ENCODE measurements at regions not wholly inside any gene's neighbourhood (a gene's known extent, or its start where the extent isn't known, plus 50 kb on each side); places are given as distances from the start of the nearest gene placed in this dataset.

DNA sequence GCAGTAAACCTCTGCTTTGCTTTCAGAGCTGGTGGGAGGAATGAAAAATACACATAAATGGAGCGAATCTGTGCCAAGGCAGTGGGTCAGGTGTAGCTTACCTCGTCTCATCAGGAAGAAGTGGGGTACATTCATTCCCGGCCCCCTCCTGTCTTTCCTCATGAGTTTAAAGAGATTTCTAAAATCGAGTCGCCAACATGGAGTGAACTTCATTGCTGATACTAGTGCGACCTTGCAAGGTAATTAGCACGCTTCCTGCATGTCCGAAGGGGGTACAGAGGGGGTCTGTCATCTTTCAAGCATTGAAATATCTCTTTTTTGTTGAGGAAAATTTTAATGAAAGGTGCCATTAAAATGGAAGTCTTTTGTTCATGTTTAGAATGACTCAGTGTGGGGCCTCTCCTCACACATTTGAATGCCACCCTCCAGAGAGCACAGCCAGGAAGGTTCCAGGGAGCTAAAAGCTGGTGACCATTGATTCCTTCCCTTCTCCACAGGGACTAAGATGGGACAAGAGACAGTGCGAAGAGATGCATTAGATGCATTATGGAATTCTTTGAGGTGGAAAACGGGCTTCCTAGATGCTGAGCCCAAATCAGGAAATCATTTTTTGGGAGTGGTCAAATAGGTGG lies 114.2 kb downstream of the IRX1 start:
- Histone ChIP-seq H3K27me3 (ENCODE audit: control insufficient read depth, insufficient read depth, low read length) (no peaks in the 10 kb centered on the region), H3K4me1 (ENCODE audit: control insufficient read depth in 2 of 3, insufficient read depth in 2 of 3, low read depth in 1 of 3, low read length in 3 of 3) (no peaks in the 10 kb centered on the region), H3K9ac (ENCODE audit: low read length in 3 of 3) (no peak overlapping the region), H3K9me3 (ENCODE audit: control insufficient read depth in 2 of 3, insufficient read depth in 1 of 3, low read length in 3 of 3) (no peaks in the 10 kb centered on the region), H3K4me3 (ENCODE audit: low read length in 3 of 3) (no peak overlapping the region), H3K27ac (ENCODE audit: low read depth in 2 of 2, low read length in 2 of 2) (no peak overlapping the region), H3K36me3 (ENCODE audit: control insufficient read depth in 2 of 3, insufficient read depth in 3 of 3, low read length in 3 of 3) (no peaks in the 10 kb centered on the region)
- DNase-seq (no peak), FAIRE-seq (no peak)
- intact Hi-C loops (cut with DNase I), result no loop called here
- TF ChIP-seq, protein P1, sequence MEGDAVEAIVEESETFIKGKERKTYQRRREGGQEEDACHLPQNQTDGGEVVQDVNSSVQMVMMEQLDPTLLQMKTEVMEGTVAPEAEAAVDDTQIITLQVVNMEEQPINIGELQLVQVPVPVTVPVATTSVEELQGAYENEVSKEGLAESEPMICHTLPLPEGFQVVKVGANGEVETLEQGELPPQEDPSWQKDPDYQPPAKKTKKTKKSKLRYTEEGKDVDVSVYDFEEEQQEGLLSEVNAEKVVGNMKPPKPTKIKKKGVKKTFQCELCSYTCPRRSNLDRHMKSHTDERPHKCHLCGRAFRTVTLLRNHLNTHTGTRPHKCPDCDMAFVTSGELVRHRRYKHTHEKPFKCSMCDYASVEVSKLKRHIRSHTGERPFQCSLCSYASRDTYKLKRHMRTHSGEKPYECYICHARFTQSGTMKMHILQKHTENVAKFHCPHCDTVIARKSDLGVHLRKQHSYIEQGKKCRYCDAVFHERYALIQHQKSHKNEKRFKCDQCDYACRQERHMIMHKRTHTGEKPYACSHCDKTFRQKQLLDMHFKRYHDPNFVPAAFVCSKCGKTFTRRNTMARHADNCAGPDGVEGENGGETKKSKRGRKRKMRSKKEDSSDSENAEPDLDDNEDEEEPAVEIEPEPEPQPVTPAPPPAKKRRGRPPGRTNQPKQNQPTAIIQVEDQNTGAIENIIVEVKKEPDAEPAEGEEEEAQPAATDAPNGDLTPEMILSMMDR (IDR thresholded peaks at IDR 0.05; ENCODE audit: borderline replicate concordance, extremely low read depth, insufficient read depth), result no peak

DNA sequence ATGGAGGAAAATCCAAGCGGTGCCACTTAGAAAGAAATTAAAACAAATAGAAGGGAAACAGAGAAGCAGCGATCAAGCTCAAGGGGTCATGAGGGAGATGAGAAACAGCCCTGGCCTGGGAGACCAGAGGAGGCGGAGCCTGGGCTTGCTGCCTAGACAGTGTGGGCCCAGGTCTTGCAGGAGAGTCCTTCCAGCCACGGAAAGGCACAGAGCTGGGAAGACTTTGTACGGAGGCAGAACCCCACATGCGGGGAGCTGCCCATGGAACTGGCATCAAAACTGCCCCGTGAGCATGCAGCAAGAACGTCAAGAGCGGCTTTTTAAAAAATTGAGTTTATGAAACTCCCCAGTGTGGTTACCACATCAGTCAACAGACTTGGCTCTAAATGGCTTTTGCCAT lies 119.4 kb downstream of the IRX1 start:
- DNase-seq (no peak), FAIRE-seq (no peak)
- TF ChIP-seq, protein P1 (IDR thresholded peaks at IDR 0.05; ENCODE audit: borderline replicate concordance, extremely low read depth, insufficient read depth), result no peak
- Histone ChIP-seq H3K9ac (ENCODE audit: low read length in 3 of 3) (no peak overlapping the region), H3K4me3 (ENCODE audit: low read length in 3 of 3) (no peak overlapping the region), H3K4me1 (ENCODE audit: control insufficient read depth in 2 of 3, insufficient read depth in 2 of 3, low read depth in 1 of 3, low read length in 3 of 3) (no peaks in the 10 kb centered on the region), H3K27me3 (ENCODE audit: control insufficient read depth, insufficient read depth, low read length) (no peaks in the 10 kb centered on the region), H3K27ac (ENCODE audit: low read depth in 2 of 2, low read length in 2 of 2) (no peak overlapping the region), H3K36me3 (ENCODE audit: control insufficient read depth in 2 of 3, insufficient read depth in 3 of 3, low read length in 3 of 3) (no peaks in the 10 kb centered on the region), H3K9me3 (ENCODE audit: control insufficient read depth in 2 of 3, insufficient read depth in 1 of 3, low read length in 3 of 3) (peaks cover 0 to 2% (median 2%) of the 10 kb centered on the region in 3 donors)
- intact Hi-C loops (cut with DNase I), result no loop called here

DNA sequence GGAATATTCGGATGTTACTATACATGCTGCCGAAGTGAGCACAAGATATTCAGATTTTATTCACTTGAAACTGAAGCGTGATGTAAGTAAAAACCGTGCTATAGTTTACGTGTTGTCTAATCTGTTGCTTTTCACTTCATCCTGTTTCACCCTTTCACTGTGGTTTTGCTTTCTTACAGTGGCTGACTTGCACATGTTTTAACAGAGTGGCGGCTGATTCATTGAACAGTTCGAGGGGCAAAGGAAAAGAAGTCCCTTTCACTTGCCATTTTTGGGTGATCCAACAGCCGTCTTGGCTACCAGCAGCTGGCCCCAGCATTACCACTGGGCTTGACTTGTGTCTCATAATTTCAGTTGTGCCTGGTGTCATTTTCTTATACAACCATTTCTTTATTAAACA lies 134.0 kb downstream of the IRX1 start:
- DNase-seq (no peak), FAIRE-seq (no peak)
- Histone ChIP-seq H3K27me3 (ENCODE audit: control insufficient read depth, insufficient read depth, low read length) (no peaks in the 10 kb centered on the region), H3K4me3 (ENCODE audit: low read length in 3 of 3) (no peak overlapping the region), H3K27ac (ENCODE audit: low read depth in 2 of 2, low read length in 2 of 2) (no peak overlapping the region), H3K36me3 (ENCODE audit: control insufficient read depth in 2 of 3, insufficient read depth in 3 of 3, low read length in 3 of 3) (no peaks in the 10 kb centered on the region), H3K9me3 (ENCODE audit: control insufficient read depth in 2 of 3, insufficient read depth in 1 of 3, low read length in 3 of 3) (no peaks in the 10 kb centered on the region), H3K4me1 (ENCODE audit: control insufficient read depth in 2 of 3, insufficient read depth in 2 of 3, low read depth in 1 of 3, low read length in 3 of 3) (no peaks in the 10 kb centered on the region), H3K9ac (ENCODE audit: low read length in 3 of 3) (no peak overlapping the region)
- intact Hi-C loops (cut with DNase I), result no loop called here
- TF ChIP-seq, protein P1 (IDR thresholded peaks at IDR 0.05; ENCODE audit: borderline replicate concordance, extremely low read depth, insufficient read depth), result no peak

- FAIRE-seq, result no peak
- intact Hi-C loops (cut with DNase I), result no loop called here
- no peaks in the 10 kb centered on the region for H3K4me1 ChIP-seq (ENCODE audit: control insufficient read depth in 2 of 3, insufficient read depth in 2 of 3, low read depth in 1 of 3, low read length in 3 of 3)
- no peaks in the 10 kb centered on the region for H3K36me3 ChIP-seq (ENCODE audit: control insufficient read depth in 2 of 3, insufficient read depth in 3 of 3, low read length in 3 of 3)
- DNase-seq, result no peak
- TF ChIP-seq, protein P1 (IDR thresholded peaks at IDR 0.05; ENCODE audit: borderline replicate concordance, extremely low read depth, insufficient read depth), result no peak
- H3K27me3 ChIP-seq (ENCODE audit: control insufficient read depth, insufficient read depth, low read length), result no peaks in the 10 kb centered on the region
- no peak overlapping the region for H3K9ac ChIP-seq (ENCODE audit: low read length in 3 of 3)
- no peak overlapping the region for H3K4me3 ChIP-seq (ENCODE audit: low read length in 3 of 3)
- H3K27ac ChIP-seq (ENCODE audit: low read depth in 2 of 2, low read length in 2 of 2), result no peak overlapping the region
- H3K9me3 ChIP-seq (ENCODE audit: control insufficient read depth in 2 of 3, insufficient read depth in 1 of 3, low read length in 3 of 3), result no peaks in the 10 kb centered on the region
Measured at GRCh38 chr5:3734632-3735031, 139.0 kb downstream of the IRX1 start.

All from kidney (tissue), 13 donors.